Smooth muscle cell (in vitro differentiated cells): ENCODE measurements at regions not wholly inside any gene's neighbourhood (a gene's known extent, or its start where the extent isn't known, plus 50 kb on each side); places are given as distances from the start of the nearest gene placed in this dataset.

Experiments used
- DNase-seq: peaks from one replicate; lab custom pipeline; 2025; ENCODE audit not compliant: unreplicated experiment; lab: John Stamatoyannopoulos, UW
- H2AFZ ChIP-seq: fragments of 200-600 bp; sonication (generic); 2 replicates; pipeline ENCODE4 v1.6.0; 2016; ENCODE audit warnings: antibody characterized with exemption, low read depth, mild to moderate bottlenecking
- H3F3A ChIP-seq: fragments of 200-600 bp; sonication (generic); 2 replicates; pipeline ENCODE4 v1.6.0; 2017; ENCODE audit warnings: antibody characterized with exemption, low read depth
- H3K27ac ChIP-seq: fragments of 200-600 bp; sonication (generic); 2 replicates; pipeline ENCODE4 v1.5.1; 2016; ENCODE audit warnings: low read depth, mild to moderate bottlenecking
- H3K27me3 ChIP-seq: fragments of 200-600 bp; sonication (generic); 2 replicates; pipeline ENCODE4 v1.6.1; 2016; ENCODE audit warnings: low read depth, mild to moderate bottlenecking
- H3K36me3 ChIP-seq: fragments of 200-600 bp; sonication (generic); 2 replicates; pipeline ENCODE4 v1.5.1; 2016; ENCODE audit warnings: low read depth
- H3K4me1 ChIP-seq: fragments of 200-600 bp; sonication (generic); 2 replicates; pipeline ENCODE4 v1.5.1; 2016; ENCODE audit warnings: low read depth
- H3K4me2 ChIP-seq: fragments of 200-600 bp; sonication (generic); 2 replicates; pipeline ENCODE4 v1.6.0; 2016; ENCODE audit warnings: mild to moderate bottlenecking
- H3K4me3 ChIP-seq: fragments of 200-600 bp; sonication (generic); 2 replicates; pipeline ENCODE4 v1.5.1; 2016; ENCODE audit warnings: mild to moderate bottlenecking
- H3K79me2 ChIP-seq: fragments of 200-600 bp; sonication (generic); 2 replicates; pipeline ENCODE4 v1.6.0; 2016; ENCODE audit warnings: low read depth, mild to moderate bottlenecking
- H3K9ac ChIP-seq: fragments of 200-600 bp; sonication (generic); 2 replicates; pipeline ENCODE4 v1.6.0; 2016; ENCODE audit warnings: low read depth
- H3K9me3 ChIP-seq: fragments of 200-600 bp; sonication (generic); replicated peaks from 2 replicates; pipeline ENCODE4 v1.5.1; 2016; ENCODE audit warnings: low read depth
- H4K20me1 ChIP-seq: fragments of 200-600 bp; sonication (generic); 2 replicates; pipeline ENCODE4 v1.6.0; 2016; ENCODE audit warnings: low read depth
- WGBS: methylation state at CpG from one replicate; pipeline ENCODE4 v1.1.7; 2016; ENCODE audit warnings: low lambda C conversion rate; 5-methylcytosine and 5-hydroxymethylcytosine counted together
- TF ChIP-seq, protein P1 (sequence below): fragments of 200-600 bp; sonication (generic); IDR thresholded peaks from 2 replicates; pipeline ENCODE4 v1.5.1; 2017; ENCODE audit warnings: borderline replicate concordance, mild to moderate bottlenecking, antibody characterized with exemption; ENCODE audit not compliant: insufficient read depth, poor library complexity, severe bottlenecking

- no peaks in the 10 kb centered on the region for H3K36me3 ChIP-seq
- no peak for DNase-seq
- H3F3A ChIP-seq = no peaks in the 10 kb centered on the region
- H3K9ac ChIP-seq = no peak overlapping the region
- 90% methylated on average over 4 of the region's 4 CpGs for WGBS
- H3K79me2 ChIP-seq = no peaks in the 10 kb centered on the region
- no peak overlapping the region for H3K4me3 ChIP-seq
- H3K4me2 ChIP-seq = no peak overlapping the region
- H4K20me1 ChIP-seq = no peaks in the 10 kb centered on the region
- no peaks in the 10 kb centered on the region for H3K9me3 ChIP-seq
- H3K27me3 ChIP-seq = no peaks in the 10 kb centered on the region
- no peaks in the 10 kb centered on the region for H3K4me1 ChIP-seq
- TF ChIP-seq, protein P1, sequence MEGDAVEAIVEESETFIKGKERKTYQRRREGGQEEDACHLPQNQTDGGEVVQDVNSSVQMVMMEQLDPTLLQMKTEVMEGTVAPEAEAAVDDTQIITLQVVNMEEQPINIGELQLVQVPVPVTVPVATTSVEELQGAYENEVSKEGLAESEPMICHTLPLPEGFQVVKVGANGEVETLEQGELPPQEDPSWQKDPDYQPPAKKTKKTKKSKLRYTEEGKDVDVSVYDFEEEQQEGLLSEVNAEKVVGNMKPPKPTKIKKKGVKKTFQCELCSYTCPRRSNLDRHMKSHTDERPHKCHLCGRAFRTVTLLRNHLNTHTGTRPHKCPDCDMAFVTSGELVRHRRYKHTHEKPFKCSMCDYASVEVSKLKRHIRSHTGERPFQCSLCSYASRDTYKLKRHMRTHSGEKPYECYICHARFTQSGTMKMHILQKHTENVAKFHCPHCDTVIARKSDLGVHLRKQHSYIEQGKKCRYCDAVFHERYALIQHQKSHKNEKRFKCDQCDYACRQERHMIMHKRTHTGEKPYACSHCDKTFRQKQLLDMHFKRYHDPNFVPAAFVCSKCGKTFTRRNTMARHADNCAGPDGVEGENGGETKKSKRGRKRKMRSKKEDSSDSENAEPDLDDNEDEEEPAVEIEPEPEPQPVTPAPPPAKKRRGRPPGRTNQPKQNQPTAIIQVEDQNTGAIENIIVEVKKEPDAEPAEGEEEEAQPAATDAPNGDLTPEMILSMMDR = no peak
- H3K27ac ChIP-seq = no peak overlapping the region
- no peak overlapping the region for H2AFZ ChIP-seq
Observed at GRCh38 chr13:71382285-71382684, 484.7 kb downstream of the DACH1 start.

DNA sequence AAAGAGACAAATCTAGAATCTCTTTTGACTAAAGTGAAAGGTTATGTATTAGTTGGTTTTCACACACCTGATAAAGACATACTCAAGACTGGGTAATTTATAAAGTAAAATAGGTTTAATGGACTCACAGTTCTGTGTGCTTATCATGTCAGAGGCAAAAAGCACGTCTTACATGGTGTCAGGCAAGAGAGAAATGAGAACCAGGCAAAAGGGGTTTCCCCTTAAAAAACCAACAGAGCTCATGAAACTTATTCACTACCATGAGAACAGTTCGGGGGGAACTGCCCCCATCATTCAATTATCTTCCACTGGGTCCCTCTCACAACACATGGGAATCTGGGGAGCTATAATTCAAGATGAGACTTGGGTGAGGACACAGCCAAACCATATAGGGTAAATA lies 486.8 kb downstream of the DACH1 start:
- Histone ChIP-seq H3K4me2 (no peak overlapping the region), H3K36me3 (no peaks in the 10 kb centered on the region), H3F3A (no peaks in the 10 kb centered on the region), H3K27me3 (no peaks in the 10 kb centered on the region), H3K79me2 (no peaks in the 10 kb centered on the region), H4K20me1 (no peaks in the 10 kb centered on the region), H3K4me3 (no peak overlapping the region), H3K9ac (no peak overlapping the region), H3K9me3 (no peaks in the 10 kb centered on the region), H3K27ac (no peak overlapping the region), H3K4me1 (no peaks in the 10 kb centered on the region), H2AFZ (no peak overlapping the region)
- DNase-seq = no peak
- WGBS = 93% methylated on average over 2 of the region's 2 CpGs
- TF ChIP-seq, protein P1 = no peak

GRCh38 chr13:71378961-71379905 lies 487.8 kb downstream of the DACH1 start:
- TF ChIP-seq, protein P1 = no peak

DNA sequence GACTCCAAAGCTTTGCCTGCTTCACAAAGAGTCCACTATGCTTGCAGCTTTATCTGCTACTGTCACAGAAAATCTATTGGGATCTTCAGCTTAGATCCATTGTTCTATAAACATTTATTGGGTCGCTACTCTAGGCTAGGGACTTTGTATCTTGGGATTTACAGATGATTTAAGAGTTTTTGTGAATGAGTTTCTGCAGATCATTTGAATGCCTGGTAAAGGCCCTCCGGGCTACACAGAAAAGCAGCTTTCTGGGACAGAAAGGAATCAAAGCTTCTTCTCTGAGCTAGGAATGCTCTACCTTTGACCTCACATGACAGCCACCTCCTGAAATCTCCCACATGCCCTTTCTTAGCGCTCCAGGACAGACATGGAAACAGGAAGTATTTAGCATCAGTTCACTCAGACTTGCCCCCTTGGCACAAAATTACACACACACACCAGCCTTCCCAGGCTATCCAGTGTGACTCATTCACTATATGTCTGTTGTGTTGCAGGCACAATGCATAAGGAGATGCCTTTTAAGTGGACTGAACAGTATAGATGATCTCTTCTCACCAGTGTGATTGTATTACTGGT lies 492.4 kb downstream of the DACH1 start:
- WGBS = 44% methylated on average over 3 of the region's 3 CpGs
- TF ChIP-seq, protein P1 = no peak
- H3K4me3 ChIP-seq = no peak overlapping the region

More at GRCh38 chr13:71378961-71379905, 487.8 kb downstream of the DACH1 start:
- H3K36me3 ChIP-seq = no peaks in the 10 kb centered on the region
- H3K4me3 ChIP-seq = no peak overlapping the region
- H3K4me1 ChIP-seq = peaks cover 3% of the 10 kb centered on the region
- peak overlapping the region; percentile 17 for H3K4me2 ChIP-seq
- H4K20me1 ChIP-seq = no peaks in the 10 kb centered on the region
- H3K79me2 ChIP-seq = no peaks in the 10 kb centered on the region
- 82% methylated on average over 5 of the region's 5 CpGs for WGBS
- no peak for DNase-seq
- no peaks in the 10 kb centered on the region for H3F3A ChIP-seq
- H3K9ac ChIP-seq = no peak overlapping the region
- no peaks in the 10 kb centered on the region for H3K27me3 ChIP-seq
- H2AFZ ChIP-seq = peak overlapping the region; percentile 24
- no peak overlapping the region for H3K27ac ChIP-seq
- H3K9me3 ChIP-seq = no peaks in the 10 kb centered on the region

More for the DNA sequence above, 492.4 kb downstream of the DACH1 start:
- Histone ChIP-seq H3K9ac (no peak overlapping the region), H3K79me2 (no peaks in the 10 kb centered on the region), H2AFZ (peak overlapping the region; percentile 54), H3K36me3 (no peaks in the 10 kb centered on the region), H3K27me3 (no peaks in the 10 kb centered on the region), H3F3A (no peaks in the 10 kb centered on the region), H4K20me1 (no peaks in the 10 kb centered on the region), H3K4me2 (no peak overlapping the region), H3K4me1 (peaks cover 6% of the 10 kb centered on the region), H3K9me3 (no peaks in the 10 kb centered on the region), H3K27ac (no peak overlapping the region)
- DNase-seq = no peak
